GM18907 (cell line): ENCODE measurements at regions not wholly inside any gene's neighbourhood (a gene's known extent, or its start where the extent isn't known, plus 50 kb on each side); places are given as distances from the start of the nearest gene placed in this dataset.

Experiments
- ATAC-seq: cut with Tn5 transposase; IDR thresholded peaks from one replicate; pipeline ENCODE4 v1.9.1; 2021; ENCODE audit warnings: mild to moderate bottlenecking, moderate library complexity; ENCODE audit not compliant: unreplicated experiment

- no peak for ATAC-seq
Observed at GRCh38 chr2:212873256-212873655, 278.2 kb downstream of the IKZF2 start.

- ATAC-seq = no peak
Observed at GRCh38 chr2:212871597-212871996, 279.8 kb downstream of the IKZF2 start.

- no peak for ATAC-seq
Observed at GRCh38 chr2:212864186-212864585, 287.2 kb downstream of the IKZF2 start.

GRCh38 chr2:212863185-212863588, 288.2 kb downstream of the IKZF2 start:
- ATAC-seq = no peak

- no peak for ATAC-seq
Observed at GRCh38 chr2:212858496-212858895, 292.9 kb downstream of the IKZF2 start.

- ATAC-seq = no peak
Observed at GRCh38 chr2:212854771-212855170, 296.6 kb downstream of the IKZF2 start.

- ATAC-seq = no peak
Observed at GRCh38 chr2:212854116-212854515, 297.3 kb downstream of the IKZF2 start.

- ATAC-seq = no peak
Observed at GRCh38 chr2:212845941-212846340, 305.5 kb downstream of the IKZF2 start.

- ATAC-seq = no peak
Observed at GRCh38 chr2:212843409-212844199, 305.0 kb upstream of the ERBB4 start.

- ATAC-seq = no peak
Observed at GRCh38 chr2:212842544-212843185, 304.1 kb upstream of the ERBB4 start.

- no peak for ATAC-seq
Observed at GRCh38 chr2:212841460-212841859, 302.9 kb upstream of the ERBB4 start.

- ATAC-seq = no peak
Observed at GRCh38 chr2:212832211-212833195, 293.9 kb upstream of the ERBB4 start.

GRCh38 chr2:212831671-212832199, 293.1 kb upstream of the ERBB4 start:
- ATAC-seq = no peak

GRCh38 chr2:212816267-212816666, 277.7 kb upstream of the ERBB4 start:
- no peak for ATAC-seq

GRCh38 chr2:212815453-212815852, 276.9 kb upstream of the ERBB4 start:
- peak; percentile 71 for ATAC-seq

GRCh38 chr2:212814941-212815340, 276.3 kb upstream of the ERBB4 start:
- ATAC-seq = peak; percentile 13

- ATAC-seq = no peak
Observed at GRCh38 chr2:212811921-212812320, 273.3 kb upstream of the ERBB4 start.

- ATAC-seq = no peak
Observed at GRCh38 chr2:212811036-212811805, 272.6 kb upstream of the ERBB4 start.

- ATAC-seq = no peak
Observed at GRCh38 chr2:212797484-212798205, 259.0 kb upstream of the ERBB4 start.

- ATAC-seq = no peak
Observed at GRCh38 chr2:212794471-212794870, 255.9 kb upstream of the ERBB4 start.
